ENCODE measurements at regions not wholly inside any gene's neighbourhood (a gene's known extent, or its start where the extent isn't known, plus 50 kb on each side); places are given as distances from the start of the nearest gene placed in this dataset.

DNA sequence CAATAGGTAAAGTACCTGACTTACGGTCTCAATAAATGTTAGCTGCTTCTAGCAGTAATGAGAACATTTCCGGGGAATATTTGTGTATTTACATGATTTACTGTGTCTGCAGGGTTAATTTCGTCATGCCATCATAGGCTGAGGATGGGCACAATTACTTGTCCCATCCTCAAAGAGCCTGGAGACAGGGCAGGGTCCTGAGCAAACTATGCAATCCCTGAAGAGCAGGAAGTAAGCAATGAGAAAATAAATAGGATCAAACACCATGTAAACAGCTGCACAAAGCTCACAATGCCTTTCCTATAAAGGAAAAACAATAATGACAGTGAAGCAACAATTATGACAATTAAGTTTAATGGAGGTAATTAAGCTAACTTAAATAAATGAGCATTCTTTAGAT, 114.6 kb upstream of the FOXQ1 start:
- Histone ChIP-seq H3K4me3 (no peak overlapping the region), H3K36me3 (ENCODE audit: control insufficient read depth in 2 of 2, insufficient read depth in 2 of 2, low read length in 1 of 2) (no peaks in the 10 kb centered on the region), H2AFZ (ENCODE audit: control insufficient read depth, low read depth, low read length) (no peak overlapping the region), H3K4me1 (ENCODE audit: control insufficient read depth, insufficient read depth, low read length) (no peaks in the 10 kb centered on the region), H3K79me2 (ENCODE audit: control insufficient read depth, insufficient read depth, low read length) (no peaks in the 10 kb centered on the region), H3K27ac (ENCODE audit: control insufficient read depth, insufficient read depth) (no peak overlapping the region), H3K9me3 (replicated peaks; ENCODE audit: control insufficient read depth, insufficient read depth, low read length) (no peaks in the 10 kb centered on the region), H3K9ac (ENCODE audit: control insufficient read depth, insufficient read depth, low read length) (no peak overlapping the region), H4K20me1 (ENCODE audit: control insufficient read depth, insufficient read depth) (no peaks in the 10 kb centered on the region), H3K4me2 (ENCODE audit: control insufficient read depth, insufficient read depth) (no peak overlapping the region), H3K27me3 (replicated peaks in 1 of 2; ENCODE audit: control insufficient read depth in 2 of 2, insufficient read depth in 2 of 2, low read length in 1 of 2) (peaks cover 0 to 2% of the 10 kb centered on the region in 2 experiments; a peak in 2 of 4 replicates)
- BruUV-seq (replicated peaks): no TSS peak
- no peak for DNase-seq (ENCODE audit: low read depth, low spot score)
- intact Hi-C loops (cut with micrococcal nuclease; ENCODE audit: unreplicated experiment): no loop called here
- ChIA-PET RAD21 (ENCODE audit: unreplicated experiment) (no interaction called here), CTCF (interaction anchor here (0.7 kb wide), 1 partner anchor 187 kb away, joined by 3 read pairs; no protein-coding TSS in a partner anchor), POLR2A (no interaction called here), SMC1A (ENCODE audit: uncharacterized antibody, unreplicated experiment) (no interaction called here)
- FAIRE-seq: no peak
- in situ Hi-C loops (cut with MboI): no loop called here
- TF ChIP-seq DPF2 (IDR thresholded peaks at IDR 0.05) (no peak), HCFC1 (IDR thresholded peaks at IDR 0.05; ENCODE audit: low read length) (no peak), BRCA1 (IDR thresholded peaks at IDR 0.05; ENCODE audit: low read depth, low read length) (no peak)
- TF ChIP-seq, protein P1, sequence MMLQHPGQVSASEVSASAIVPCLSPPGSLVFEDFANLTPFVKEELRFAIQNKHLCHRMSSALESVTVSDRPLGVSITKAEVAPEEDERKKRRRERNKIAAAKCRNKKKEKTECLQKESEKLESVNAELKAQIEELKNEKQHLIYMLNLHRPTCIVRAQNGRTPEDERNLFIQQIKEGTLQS (IDR thresholded peaks at IDR 0.05; ENCODE audit: borderline replicate concordance, extremely low read depth, low read depth, low read length): no peak
- TF ChIP-seq, protein P2, sequence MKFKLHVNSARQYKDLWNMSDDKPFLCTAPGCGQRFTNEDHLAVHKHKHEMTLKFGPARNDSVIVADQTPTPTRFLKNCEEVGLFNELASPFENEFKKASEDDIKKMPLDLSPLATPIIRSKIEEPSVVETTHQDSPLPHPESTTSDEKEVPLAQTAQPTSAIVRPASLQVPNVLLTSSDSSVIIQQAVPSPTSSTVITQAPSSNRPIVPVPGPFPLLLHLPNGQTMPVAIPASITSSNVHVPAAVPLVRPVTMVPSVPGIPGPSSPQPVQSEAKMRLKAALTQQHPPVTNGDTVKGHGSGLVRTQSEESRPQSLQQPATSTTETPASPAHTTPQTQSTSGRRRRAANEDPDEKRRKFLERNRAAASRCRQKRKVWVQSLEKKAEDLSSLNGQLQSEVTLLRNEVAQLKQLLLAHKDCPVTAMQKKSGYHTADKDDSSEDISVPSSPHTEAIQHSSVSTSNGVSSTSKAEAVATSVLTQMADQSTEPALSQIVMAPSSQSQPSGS (IDR thresholded peaks at IDR 0.05; ENCODE audit: low read length): no peak
- WGBS (ENCODE audit: insufficient coverage, insufficient replicate concordance, low lambda C conversion rate, missing lambda C conversion rate): 35% methylated on average over 3 of the region's 3 CpGs
- ATAC-seq: no peak

DNA sequence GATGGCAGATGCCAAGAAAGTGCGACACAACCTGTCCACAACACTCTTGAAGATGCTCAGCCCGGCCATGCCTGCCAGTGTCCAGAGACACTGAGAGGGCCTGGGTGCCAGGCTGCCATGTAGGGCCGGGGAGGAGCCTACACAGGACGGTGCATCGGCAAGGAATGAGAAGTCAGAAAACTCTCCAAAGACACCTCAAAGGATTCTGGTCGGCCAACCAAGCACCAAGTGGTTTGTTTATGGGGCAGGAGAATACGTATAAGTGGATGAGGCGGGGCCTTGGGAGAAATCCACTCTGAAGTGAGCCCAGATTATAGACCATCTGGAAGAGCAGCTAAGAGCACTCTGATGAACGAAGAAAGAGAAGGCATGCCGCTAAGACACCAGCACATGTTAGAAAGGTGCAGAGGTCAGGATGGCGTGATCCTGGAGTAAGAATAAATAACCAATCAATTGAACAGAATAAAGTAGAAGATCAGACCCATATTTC, 120.7 kb upstream of the FOXQ1 start:
- no TSS peak for BruUV-seq (replicated peaks)
- Histone ChIP-seq H3K27me3 (replicated peaks in 1 of 2; ENCODE audit: control insufficient read depth in 2 of 2, insufficient read depth in 2 of 2, low read length in 1 of 2) (no peaks in the 10 kb centered on the region), H3K9me3 (replicated peaks; ENCODE audit: control insufficient read depth, insufficient read depth, low read length) (no peaks in the 10 kb centered on the region; the same call in 2 of the 3 replicates), H3K9ac (ENCODE audit: control insufficient read depth, insufficient read depth, low read length) (no peak overlapping the region), H3K4me1 (ENCODE audit: control insufficient read depth, insufficient read depth, low read length) (no peaks in the 10 kb centered on the region), H2AFZ (ENCODE audit: control insufficient read depth, low read depth, low read length) (no peak overlapping the region), H3K27ac (ENCODE audit: control insufficient read depth, insufficient read depth) (no peak overlapping the region), H4K20me1 (ENCODE audit: control insufficient read depth, insufficient read depth) (no peaks in the 10 kb centered on the region), H3K36me3 (ENCODE audit: control insufficient read depth in 2 of 2, insufficient read depth in 2 of 2, low read length in 1 of 2) (no peaks in the 10 kb centered on the region), H3K79me2 (ENCODE audit: control insufficient read depth, insufficient read depth, low read length) (no peaks in the 10 kb centered on the region), H3K4me2 (ENCODE audit: control insufficient read depth, insufficient read depth) (no peak overlapping the region), H3K4me3 (no peak overlapping the region)
- POLR2A ChIA-PET: no interaction called here
- FAIRE-seq: no peak
- ATAC-seq: no peak
- RAD21 ChIA-PET (ENCODE audit: unreplicated experiment): no interaction called here
- DNase-seq (ENCODE audit: low read depth, low spot score): no peak
- CTCF ChIA-PET: no interaction called here
- WGBS (ENCODE audit: insufficient coverage, insufficient replicate concordance, low lambda C conversion rate, missing lambda C conversion rate): 38% methylated on average over 11 of the region's 11 CpGs
- SMC1A ChIA-PET (ENCODE audit: uncharacterized antibody, unreplicated experiment): no interaction called here
- intact Hi-C loops (cut with micrococcal nuclease; ENCODE audit: unreplicated experiment) (no loop called here), in situ Hi-C loops (cut with MboI) (no loop called here)
- TF ChIP-seq, protein P3, sequence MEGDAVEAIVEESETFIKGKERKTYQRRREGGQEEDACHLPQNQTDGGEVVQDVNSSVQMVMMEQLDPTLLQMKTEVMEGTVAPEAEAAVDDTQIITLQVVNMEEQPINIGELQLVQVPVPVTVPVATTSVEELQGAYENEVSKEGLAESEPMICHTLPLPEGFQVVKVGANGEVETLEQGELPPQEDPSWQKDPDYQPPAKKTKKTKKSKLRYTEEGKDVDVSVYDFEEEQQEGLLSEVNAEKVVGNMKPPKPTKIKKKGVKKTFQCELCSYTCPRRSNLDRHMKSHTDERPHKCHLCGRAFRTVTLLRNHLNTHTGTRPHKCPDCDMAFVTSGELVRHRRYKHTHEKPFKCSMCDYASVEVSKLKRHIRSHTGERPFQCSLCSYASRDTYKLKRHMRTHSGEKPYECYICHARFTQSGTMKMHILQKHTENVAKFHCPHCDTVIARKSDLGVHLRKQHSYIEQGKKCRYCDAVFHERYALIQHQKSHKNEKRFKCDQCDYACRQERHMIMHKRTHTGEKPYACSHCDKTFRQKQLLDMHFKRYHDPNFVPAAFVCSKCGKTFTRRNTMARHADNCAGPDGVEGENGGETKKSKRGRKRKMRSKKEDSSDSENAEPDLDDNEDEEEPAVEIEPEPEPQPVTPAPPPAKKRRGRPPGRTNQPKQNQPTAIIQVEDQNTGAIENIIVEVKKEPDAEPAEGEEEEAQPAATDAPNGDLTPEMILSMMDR (IDR thresholded peaks at IDR 0.05 in 2 of 3, conservative IDR thresholded peaks at IDR 0.05 in 1 of 3; ENCODE audit: control insufficient read depth in 2 of 3, extremely low read depth in 1 of 3, insufficient read depth in 1 of 3, low read depth in 3 of 3, low read length in 3 of 3): no peak
- TF ChIP-seq SIN3A (IDR thresholded peaks at IDR 0.05; ENCODE audit: low read depth, low read length) (no peak), SMC3 (IDR thresholded peaks at IDR 0.05; ENCODE audit: borderline replicate concordance, low read length) (no peak), ZNF217 (IDR thresholded peaks at IDR 0.05) (no peak), SMARCA5 (IDR thresholded peaks at IDR 0.05) (no peak), KLF5 (IDR thresholded peaks at IDR 0.05; ENCODE audit: partially characterized antibody) (no peak), IRF4 (IDR thresholded peaks at IDR 0.05; ENCODE audit: low read depth, low read length) (no peak), HDGF (IDR thresholded peaks at IDR 0.05) (no peak), TBL1XR1 (IDR thresholded peaks at IDR 0.05; ENCODE audit: low read depth, low read length) (no peak)
- TF ChIP-seq, protein P4, sequence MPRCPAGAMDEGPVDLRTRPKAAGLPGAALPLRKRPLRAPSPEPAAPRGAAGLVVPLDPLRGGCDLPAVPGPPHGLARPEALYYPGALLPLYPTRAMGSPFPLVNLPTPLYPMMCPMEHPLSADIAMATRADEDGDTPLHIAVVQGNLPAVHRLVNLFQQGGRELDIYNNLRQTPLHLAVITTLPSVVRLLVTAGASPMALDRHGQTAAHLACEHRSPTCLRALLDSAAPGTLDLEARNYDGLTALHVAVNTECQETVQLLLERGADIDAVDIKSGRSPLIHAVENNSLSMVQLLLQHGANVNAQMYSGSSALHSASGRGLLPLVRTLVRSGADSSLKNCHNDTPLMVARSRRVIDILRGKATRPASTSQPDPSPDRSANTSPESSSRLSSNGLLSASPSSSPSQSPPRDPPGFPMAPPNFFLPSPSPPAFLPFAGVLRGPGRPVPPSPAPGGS (IDR thresholded peaks at IDR 0.05; ENCODE audit: borderline replicate concordance, insufficient read depth, low read depth, low read length, poor library complexity, severe bottlenecking): no peak

Measured in GM12878 (cell line).